LNCAP (cell line): ENCODE measurements at regions not wholly inside any gene's neighbourhood (a gene's known extent, or its start where the extent isn't known, plus 50 kb on each side); places are given as distances from the start of the nearest gene placed in this dataset.

Experiments
- TF ChIP-seq, protein P1 (sequence below): fragments of 450-650 bp; IDR thresholded peaks from 2 replicates; pipeline ENCODE4 v1.5.1; 2017; ENCODE audit warnings: mild to moderate bottlenecking

DNA sequence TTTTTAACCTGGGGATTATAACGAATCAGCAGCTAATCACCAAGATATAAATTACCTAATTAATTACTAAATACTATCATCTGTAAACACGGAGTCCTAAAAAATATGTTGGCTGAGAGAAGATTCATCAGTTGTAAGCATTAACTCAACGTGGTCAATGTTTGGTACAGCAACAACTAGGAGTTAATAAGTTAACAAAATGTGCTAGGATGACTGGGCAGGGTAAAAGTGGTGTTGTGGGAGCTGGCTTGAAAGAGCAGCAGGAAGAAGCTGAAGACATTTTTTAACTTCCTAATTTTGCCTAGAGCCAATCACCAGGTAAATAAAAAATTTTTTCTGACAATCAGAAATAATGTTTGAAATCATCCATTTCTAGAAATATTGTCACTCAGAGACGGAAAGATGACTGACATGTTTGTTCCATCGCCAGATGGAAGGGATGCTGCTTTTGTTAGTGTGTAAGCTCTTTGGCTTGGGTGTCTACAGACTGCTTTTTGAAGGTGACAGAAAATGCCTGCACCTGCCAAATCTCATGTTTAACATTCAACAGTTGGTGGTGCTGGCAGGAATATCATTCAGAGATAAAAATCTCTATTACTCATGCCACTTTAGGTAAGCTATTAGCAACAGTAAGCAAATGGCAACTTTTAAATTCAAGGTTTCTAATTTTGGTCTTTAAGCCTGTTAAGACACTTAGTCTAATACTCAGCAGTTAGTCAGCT lies 1126.9 kb downstream of the STPG2 start:
- TF ChIP-seq, protein P1, sequence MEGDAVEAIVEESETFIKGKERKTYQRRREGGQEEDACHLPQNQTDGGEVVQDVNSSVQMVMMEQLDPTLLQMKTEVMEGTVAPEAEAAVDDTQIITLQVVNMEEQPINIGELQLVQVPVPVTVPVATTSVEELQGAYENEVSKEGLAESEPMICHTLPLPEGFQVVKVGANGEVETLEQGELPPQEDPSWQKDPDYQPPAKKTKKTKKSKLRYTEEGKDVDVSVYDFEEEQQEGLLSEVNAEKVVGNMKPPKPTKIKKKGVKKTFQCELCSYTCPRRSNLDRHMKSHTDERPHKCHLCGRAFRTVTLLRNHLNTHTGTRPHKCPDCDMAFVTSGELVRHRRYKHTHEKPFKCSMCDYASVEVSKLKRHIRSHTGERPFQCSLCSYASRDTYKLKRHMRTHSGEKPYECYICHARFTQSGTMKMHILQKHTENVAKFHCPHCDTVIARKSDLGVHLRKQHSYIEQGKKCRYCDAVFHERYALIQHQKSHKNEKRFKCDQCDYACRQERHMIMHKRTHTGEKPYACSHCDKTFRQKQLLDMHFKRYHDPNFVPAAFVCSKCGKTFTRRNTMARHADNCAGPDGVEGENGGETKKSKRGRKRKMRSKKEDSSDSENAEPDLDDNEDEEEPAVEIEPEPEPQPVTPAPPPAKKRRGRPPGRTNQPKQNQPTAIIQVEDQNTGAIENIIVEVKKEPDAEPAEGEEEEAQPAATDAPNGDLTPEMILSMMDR: no peak

DNA sequence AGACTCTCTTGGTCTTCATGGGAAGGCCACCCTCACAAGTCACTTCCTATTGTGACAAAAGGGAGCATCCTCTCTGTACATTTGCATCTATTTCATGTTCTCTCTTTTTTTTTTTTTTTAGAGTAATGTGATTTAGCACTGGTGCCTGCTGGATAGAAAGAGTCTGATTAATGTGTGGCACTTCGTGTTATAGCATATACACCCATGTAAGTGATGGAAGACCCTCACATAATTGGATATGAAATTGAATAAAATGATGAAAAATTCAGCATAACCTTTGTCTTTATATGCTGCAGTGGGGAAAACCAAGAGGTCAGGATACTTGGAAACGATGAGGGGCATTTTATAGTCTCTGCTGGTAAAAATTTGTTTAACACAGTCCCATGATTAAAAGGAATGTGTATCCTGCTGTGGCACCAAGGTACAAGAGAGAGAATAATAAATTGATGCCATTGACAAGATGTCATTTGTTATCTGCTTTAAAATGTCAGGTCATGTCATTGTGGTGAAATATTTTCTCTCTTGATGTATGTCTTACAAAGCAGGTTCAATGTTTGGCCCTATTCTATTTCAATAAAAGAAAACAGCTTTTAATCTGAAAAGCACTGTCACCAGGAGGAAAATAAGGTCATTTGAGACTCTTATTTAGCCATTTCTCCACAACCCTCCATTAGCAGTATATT lies 1115.4 kb downstream of the STPG2 start:
- TF ChIP-seq, protein P1: no peak

DNA sequence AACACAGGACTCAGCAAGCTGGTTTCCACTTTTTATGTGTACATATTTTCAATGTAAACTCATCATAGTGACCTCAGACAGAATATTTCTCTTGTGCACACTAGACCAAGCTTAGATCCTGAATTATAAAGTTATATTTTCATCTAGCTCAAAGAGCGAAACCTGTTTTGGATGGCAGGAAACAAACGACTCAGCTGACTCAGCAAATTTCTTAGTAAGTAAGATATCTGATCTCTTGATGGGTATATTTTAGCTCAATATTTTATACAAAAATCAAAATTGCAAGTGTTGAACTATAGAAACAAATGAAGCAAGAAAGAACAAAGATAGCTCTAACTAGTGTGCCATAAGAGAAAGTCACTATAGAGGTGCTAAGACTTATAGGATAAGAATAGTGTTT lies 1114.5 kb downstream of the STPG2 start:
- TF ChIP-seq, protein P1: no peak

DNA sequence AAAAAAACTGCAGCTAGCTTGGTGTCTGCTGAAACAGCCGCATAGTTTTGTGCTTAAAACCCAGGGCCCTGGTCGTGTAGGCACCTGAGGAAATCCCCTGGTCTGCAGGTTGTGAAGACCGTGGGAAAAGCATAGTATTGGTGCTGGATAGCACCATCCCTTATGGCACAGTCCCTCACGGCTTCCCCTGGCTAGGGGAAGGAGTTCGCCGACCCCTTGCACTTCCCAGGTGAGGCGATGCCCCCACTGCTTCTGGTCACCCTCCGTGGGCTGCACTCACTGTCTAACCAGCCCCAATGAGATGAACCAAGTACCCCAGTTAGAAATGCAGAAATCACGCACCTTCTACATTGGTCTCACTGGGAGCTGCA lies 1105.1 kb downstream of the STPG2 start:
- TF ChIP-seq, protein P1: no peak

DNA sequence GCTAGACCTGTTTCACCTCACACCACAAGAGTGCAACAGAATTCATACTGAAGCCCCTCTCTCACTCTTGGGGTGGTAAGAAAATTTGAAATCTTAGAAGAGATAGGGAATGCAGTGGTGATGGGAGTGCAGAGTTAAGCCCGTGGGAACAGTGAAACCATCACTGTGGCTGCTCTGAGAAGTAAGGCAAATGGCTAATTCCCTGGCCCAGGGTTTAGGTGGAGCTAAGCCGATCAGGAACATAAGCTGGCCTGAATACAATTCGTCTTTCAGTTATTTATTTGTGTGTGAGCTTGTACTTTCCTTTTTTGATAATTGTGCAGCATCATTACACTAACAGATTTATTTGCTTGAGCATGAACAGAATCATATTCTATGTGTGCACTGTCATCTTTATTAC lies 1070.6 kb downstream of the STPG2 start:
- TF ChIP-seq, protein P1: no peak

DNA sequence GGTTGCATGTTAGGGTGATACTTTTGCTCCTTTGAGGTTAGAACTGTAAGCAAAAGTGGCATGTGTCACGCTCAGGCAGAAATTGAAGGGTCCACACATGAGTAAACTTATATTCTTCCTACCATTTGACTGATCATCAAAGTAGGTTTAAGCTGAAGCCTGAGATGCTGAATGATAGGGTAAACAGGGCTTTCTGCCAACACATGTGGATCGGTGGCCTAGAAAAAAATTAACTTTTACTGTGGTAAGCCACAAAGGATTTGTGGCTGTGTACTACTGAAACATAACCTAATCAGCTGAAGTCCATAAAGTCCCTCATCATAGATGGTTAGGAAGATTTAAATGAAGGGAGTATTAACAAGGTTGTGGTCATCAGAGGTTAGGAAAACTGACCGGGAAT lies 1070.1 kb downstream of the STPG2 start:
- TF ChIP-seq, protein P1: no peak

DNA sequence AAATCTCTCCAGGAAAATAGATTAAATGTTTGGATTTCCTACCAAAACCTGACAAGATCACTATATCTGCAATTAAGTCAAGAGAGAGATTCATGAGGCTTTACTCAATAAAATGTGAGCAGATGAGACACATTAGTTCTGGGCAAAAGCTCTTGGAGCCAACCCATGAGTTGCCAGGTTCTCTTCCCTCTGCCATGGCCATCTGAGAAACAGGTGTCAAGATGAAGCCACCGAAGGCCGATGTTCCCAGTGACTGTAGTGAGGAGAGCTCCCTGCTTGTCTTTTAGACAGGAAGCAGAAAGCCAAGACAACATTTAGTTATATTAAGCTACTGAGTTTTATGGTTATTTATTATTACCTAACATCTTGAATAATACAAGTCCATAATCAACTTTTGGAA lies 1068.7 kb downstream of the STPG2 start:
- TF ChIP-seq, protein P1: no peak
